ENCODE measurements at regions not wholly inside any gene's neighbourhood (a gene's known extent, or its start where the extent isn't known, plus 50 kb on each side); places are given as distances from the start of the nearest gene placed in this dataset.

DNA sequence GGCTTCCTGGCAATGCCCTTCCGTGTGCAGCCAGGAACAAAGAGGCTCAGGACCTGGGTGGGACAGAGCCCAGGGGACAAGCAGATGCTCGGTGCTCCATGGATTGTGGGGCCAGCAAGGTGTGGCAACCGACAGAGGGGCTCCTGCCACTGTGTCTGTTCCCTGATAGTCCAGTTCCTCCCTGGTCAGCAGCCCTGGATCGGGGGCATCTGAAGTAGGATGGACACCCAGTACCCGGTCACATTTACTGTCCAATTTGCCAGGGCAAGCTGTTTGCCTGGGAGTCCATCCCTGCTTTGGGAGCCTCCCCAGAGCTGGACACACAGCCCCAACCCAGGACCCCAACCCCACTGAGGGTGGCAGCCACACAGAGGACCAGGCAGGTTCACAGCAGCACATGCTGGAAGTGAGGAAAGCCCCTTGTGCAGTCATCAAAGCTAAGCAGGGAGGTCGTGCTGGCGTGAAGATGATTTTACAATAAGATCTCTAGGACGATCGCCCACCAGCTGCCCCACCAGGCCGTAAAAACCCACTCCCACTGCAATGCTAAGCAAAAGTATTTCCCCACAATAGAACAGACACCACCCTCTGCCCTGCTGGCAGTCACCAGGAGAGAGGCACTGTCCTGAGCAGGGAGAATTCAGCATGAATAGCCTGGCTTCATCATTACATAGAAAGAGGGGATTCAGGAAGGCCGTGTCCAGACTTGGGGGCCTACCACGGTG is 141.7 kb downstream of the NDUFA10 start:
- TF ChIP-seq, protein P1, sequence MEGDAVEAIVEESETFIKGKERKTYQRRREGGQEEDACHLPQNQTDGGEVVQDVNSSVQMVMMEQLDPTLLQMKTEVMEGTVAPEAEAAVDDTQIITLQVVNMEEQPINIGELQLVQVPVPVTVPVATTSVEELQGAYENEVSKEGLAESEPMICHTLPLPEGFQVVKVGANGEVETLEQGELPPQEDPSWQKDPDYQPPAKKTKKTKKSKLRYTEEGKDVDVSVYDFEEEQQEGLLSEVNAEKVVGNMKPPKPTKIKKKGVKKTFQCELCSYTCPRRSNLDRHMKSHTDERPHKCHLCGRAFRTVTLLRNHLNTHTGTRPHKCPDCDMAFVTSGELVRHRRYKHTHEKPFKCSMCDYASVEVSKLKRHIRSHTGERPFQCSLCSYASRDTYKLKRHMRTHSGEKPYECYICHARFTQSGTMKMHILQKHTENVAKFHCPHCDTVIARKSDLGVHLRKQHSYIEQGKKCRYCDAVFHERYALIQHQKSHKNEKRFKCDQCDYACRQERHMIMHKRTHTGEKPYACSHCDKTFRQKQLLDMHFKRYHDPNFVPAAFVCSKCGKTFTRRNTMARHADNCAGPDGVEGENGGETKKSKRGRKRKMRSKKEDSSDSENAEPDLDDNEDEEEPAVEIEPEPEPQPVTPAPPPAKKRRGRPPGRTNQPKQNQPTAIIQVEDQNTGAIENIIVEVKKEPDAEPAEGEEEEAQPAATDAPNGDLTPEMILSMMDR (IDR thresholded peaks at IDR 0.05; ENCODE audit: low read depth, low read length), result no peak
- no peak overlapping the region for H3K4me3 ChIP-seq (ENCODE audit: low read depth, low read length)

DNA sequence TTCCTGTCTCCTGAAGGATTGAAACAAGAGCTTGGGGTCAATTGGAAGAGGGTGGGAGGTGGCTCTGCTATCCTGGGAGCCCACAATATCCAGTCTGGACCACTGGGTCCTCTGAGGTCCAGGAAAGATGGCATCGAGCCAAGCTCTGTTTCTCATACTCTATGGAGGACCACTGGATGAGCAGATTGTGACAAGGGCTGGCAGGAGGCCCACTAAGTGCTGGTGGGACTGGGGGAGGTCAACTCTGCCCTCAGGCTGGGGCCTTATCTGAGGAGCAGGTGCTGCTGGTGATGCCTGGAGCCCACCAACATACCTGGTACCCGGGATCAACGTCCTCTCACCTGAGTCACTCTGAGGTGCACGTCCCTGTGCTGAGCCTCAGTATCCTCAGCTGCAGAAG is 142.4 kb downstream of the NDUFA10 start:
- TF ChIP-seq, protein P1 (IDR thresholded peaks at IDR 0.05; ENCODE audit: low read depth, low read length), result no peak
- H3K4me3 ChIP-seq (ENCODE audit: low read depth, low read length), result no peak overlapping the region

DNA sequence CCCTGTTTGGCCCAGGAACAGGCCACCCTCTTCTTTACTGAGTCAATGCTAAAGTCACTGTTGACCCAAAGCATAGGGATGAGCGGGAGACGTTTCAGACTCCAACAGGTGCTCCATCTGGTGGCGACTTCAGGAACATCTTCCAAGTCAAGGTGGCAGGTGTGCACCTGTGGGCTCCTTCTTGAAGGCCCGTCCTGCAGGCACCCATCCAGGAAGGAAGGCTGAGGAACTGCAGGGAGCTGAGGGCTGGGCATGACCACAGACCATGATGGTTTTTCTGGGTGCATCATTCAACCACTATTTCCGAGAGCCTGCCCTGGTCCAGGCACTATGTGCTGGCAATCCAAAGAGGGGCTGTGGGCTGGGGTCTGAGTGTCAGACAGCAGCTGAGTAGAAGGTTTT is 142.8 kb downstream of the NDUFA10 start:
- TF ChIP-seq, protein P1 (IDR thresholded peaks at IDR 0.05; ENCODE audit: low read depth, low read length), result peak; percentile 28; the same call in 1 of the 2 replicates
- H3K4me3 ChIP-seq (ENCODE audit: low read depth, low read length), result no peak overlapping the region

DNA sequence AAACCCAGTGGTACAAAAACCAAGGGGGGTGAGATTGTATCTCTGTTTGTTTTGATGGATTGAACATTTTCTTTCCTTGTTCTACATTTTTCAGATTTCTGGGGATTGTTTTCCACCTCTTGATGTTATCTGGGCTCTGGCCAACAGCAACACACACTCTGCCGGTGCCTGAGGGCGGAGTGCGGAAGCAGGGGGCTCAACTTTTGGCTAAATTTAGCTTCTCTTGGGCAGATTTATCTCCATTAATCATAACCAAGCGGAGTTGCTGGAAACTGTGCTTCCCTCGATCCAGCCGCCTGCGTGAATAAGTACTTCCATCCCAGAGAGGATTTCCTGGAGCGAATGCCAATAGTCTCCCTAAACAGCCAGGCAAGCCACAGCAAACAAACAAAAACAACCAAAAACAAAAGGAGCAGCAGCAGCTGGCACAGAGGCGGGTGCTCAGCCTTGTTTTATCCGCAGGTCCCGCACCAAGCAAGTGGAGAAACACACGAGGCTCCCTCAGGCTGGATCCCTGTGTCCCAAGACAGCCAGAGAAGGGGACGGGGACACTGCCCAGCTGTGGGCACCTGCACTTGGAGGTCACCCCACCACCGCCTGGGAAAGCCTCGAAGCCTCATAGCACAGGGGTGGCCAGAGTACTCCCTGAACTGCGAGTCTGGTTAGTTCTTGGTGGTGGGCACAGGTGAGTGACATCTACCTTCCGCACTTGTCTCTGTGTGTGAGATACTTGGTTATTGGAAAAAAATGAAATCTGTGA is 143.4 kb downstream of the NDUFA10 start:
- TF ChIP-seq, protein P1 (IDR thresholded peaks at IDR 0.05; ENCODE audit: low read depth, low read length), result no peak
- no peak overlapping the region for H3K4me3 ChIP-seq (ENCODE audit: low read depth, low read length)

DNA sequence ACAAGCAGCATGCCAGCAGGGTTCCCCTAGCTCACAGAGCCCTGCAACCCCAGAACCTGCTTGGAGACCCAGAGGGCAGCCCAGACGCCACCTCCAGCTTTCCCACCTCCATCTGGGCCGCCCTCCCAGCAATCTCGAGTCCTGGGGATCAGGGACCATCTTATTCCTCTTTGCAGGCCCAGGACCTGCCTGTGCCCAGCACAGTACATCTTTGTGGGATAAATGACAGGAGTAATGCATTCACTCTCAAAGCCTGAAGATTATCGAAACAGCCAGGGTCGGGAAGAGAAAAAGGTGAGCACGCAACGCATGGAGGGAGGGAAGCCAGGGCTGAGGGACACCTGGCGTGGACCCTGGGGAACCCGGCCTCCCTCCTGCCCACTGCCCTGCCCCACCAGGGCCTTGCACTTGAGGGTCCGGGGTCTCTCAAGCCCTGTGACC is 144.1 kb downstream of the NDUFA10 start:
- TF ChIP-seq, protein P1 (IDR thresholded peaks at IDR 0.05; ENCODE audit: low read depth, low read length), result no peak
- H3K4me3 ChIP-seq (ENCODE audit: low read depth, low read length), result no peak overlapping the region

DNA sequence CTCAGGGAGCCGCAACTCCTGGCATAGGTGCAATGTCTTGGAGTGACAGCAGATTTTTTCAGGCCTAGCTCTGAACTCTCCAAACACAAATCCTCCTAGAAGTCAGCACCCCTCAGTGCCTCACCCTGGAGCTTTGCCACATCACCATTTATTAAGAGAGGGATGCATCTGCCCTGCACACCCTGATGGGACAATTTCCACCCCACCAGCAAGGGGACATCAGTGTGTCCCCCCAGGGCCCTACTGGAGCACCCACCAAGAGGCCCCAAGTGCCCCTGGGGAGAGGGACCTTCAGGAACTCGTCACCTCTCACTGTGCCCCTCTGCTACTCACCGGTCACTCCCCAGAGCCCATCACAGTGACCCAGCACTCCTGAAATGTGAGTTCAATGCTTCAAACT is 144.7 kb downstream of the NDUFA10 start:
- TF ChIP-seq, protein P1 (IDR thresholded peaks at IDR 0.05; ENCODE audit: low read depth, low read length), result no peak
- H3K4me3 ChIP-seq (ENCODE audit: low read depth, low read length), result no peak overlapping the region

Data from WI38 (cell line).